SW480 (cell line): ENCODE measurements at regions not wholly inside any gene's neighbourhood (a gene's known extent, or its start where the extent isn't known, plus 50 kb on each side); places are given as distances from the start of the nearest gene placed in this dataset.
"Not testable (repeated sequence)": the region's sequence is repeated elsewhere in the genome, so short reads cannot be mapped to it uniquely, and the experiment has no call there.

Source experiments
- DNase-seq: peaks from one replicate; pipeline ENCODE4 v3.0.0-alpha.2; 2016; ENCODE audit warnings: low spot score

GRCh38 chr7:39825401-39825980 lies 124.6 kb upstream of the CDK13 start:
- no peak for DNase-seq

- no peak for DNase-seq
These were observed 123.9 kb upstream of the CDK13 start for GRCh38 chr7:39826166-39826565.

GRCh38 chr7:39827571-39827970 lies 122.5 kb upstream of the CDK13 start:
- DNase-seq, result no peak

- no peak for DNase-seq
These were observed 121.0 kb upstream of the CDK13 start for GRCh38 chr7:39829028-39829427.

GRCh38 chr7:39832519-39833085 lies 117.5 kb upstream of the CDK13 start:
- no peak for DNase-seq

- DNase-seq, result peak; percentile 63
These were observed 116.8 kb upstream of the CDK13 start for GRCh38 chr7:39833180-39833799.

- DNase-seq, result not testable (repeated sequence)
These were observed 116.0 kb upstream of the CDK13 start for GRCh38 chr7:39833865-39834634.

- DNase-seq, result peak; percentile 69
These were observed 111.7 kb upstream of the CDK13 start for GRCh38 chr7:39838326-39838725.

- DNase-seq, result no peak
These were observed 105.0 kb upstream of the CDK13 start for GRCh38 chr7:39845006-39845405.

GRCh38 chr7:39847227-39847626 lies 102.8 kb upstream of the CDK13 start:
- DNase-seq, result no peak

GRCh38 chr7:39851466-39852045 lies 98.5 kb upstream of the CDK13 start:
- no peak for DNase-seq

- not testable (repeated sequence) for DNase-seq
These were observed 95.3 kb upstream of the CDK13 start for GRCh38 chr7:39854616-39855324.

GRCh38 chr7:39855325-39855674 lies 94.8 kb upstream of the CDK13 start:
- no peak for DNase-seq

- not testable (repeated sequence) for DNase-seq
These were observed 86.3 kb upstream of the CDK13 start for GRCh38 chr7:39863675-39864322.

GRCh38 chr7:39869888-39870522 lies 80.1 kb upstream of the CDK13 start:
- not testable (repeated sequence) for DNase-seq

GRCh38 chr7:39871610-39872009 lies 78.4 kb upstream of the CDK13 start:
- not testable (repeated sequence) for DNase-seq

GRCh38 chr7:39880556-39880955 lies 69.5 kb upstream of the CDK13 start:
- no peak for DNase-seq

- DNase-seq, result no peak
These were observed 67.8 kb upstream of the CDK13 start for GRCh38 chr7:39882148-39882784.

GRCh38 chr7:39883812-39884390 lies 66.2 kb upstream of the CDK13 start:
- DNase-seq, result no peak

- no peak for DNase-seq
These were observed 61.7 kb upstream of the CDK13 start for GRCh38 chr7:39888171-39888853.
